IMR-90 (cell line): ENCODE measurements at regions not wholly inside any gene's neighbourhood (a gene's known extent, or its start where the extent isn't known, plus 50 kb on each side); places are given as distances from the start of the nearest gene placed in this dataset.
A peak's percentile ranks its signal among the peaks of the same experiment; 100 is the strongest.

Source experiments
- ATAC-seq: fragments of 200-7000 bp; cut with Tn5 transposase; 2 replicates; pipeline ENCODE4 v1.9.1; 2020; ENCODE audit warnings: low read depth, mild to moderate bottlenecking, moderate library complexity
- BruUV-seq: library from RNA; stranded (reverse); fragments of 400-500 nt; replicated peaks from 2 replicates; lab custom pipeline; 2021; lab: Mats Ljungman, UMichigan
- CTCF ChIA-PET: fragments of 300-600 bp; formaldehyde crosslinking; extraction: SDS; loops from one replicate; lab custom pipeline; 2021; ENCODE audit warnings: antibody characterized with exemption; lab: Yijun Ruan, JAX
- POLR2A ChIA-PET: fragments of 300-600 bp; sonication (Branson Sonifier 250); formaldehyde crosslinking; loops from one replicate; lab custom pipeline; 2022; ENCODE audit warnings: antibody characterized with exemption; ENCODE audit not compliant: unreplicated experiment; lab: Charles Lee
- DNase-seq: peaks from one replicate; pipeline ENCODE4 v3.0.0; 2013
- H2AFZ ChIP-seq: replicated peaks from 2 replicates; pipeline ENCODE3; 2013; ENCODE audit warnings: low read length, mild to moderate bottlenecking; ENCODE audit not compliant: poor library complexity
- H2AK5ac ChIP-seq: 2 replicates; pipeline ENCODE4 v1.6.1; 2013; ENCODE audit warnings: low read depth, low read length, inconsistent platforms
- H2AK9ac ChIP-seq: replicated peaks from 2 replicates; pipeline ENCODE3; 2013; ENCODE audit warnings: mild to moderate bottlenecking, low read depth, low read length, moderate library complexity; ENCODE audit not compliant: poor library complexity
- H2BK120ac ChIP-seq: 2 replicates; pipeline ENCODE4 v1.6.1; 2013; ENCODE audit warnings: low read depth, low read length, inconsistent platforms
- H2BK15ac ChIP-seq: 3 replicates; pipeline ENCODE4 v1.6.1; 2013; ENCODE audit warnings: low read depth, low read length, inconsistent platforms
- H2BK20ac ChIP-seq: 2 replicates; pipeline ENCODE4 v1.6.1; 2013; ENCODE audit warnings: low read depth, mild to moderate bottlenecking, inconsistent platforms, low read length, moderate library complexity
- H2BK5ac ChIP-seq: 2 replicates; pipeline ENCODE4 v1.6.1; 2013; ENCODE audit warnings: mild to moderate bottlenecking, low read depth, low read length, inconsistent platforms; ENCODE audit not compliant: poor library complexity, severe bottlenecking
- H3K14ac ChIP-seq: replicated peaks from 2 replicates; pipeline ENCODE4 v1.6.1; 2013; ENCODE audit warnings: low read depth, low read length, inconsistent platforms
- H3K18ac ChIP-seq: 2 replicates; pipeline ENCODE4 v1.6.1; 2013; ENCODE audit warnings: low read depth, low read length, control low read depth
- H3K23ac ChIP-seq: 2 replicates; pipeline ENCODE4 v1.6.1; 2013; ENCODE audit warnings: low read depth, low read length, inconsistent platforms
- H3K27ac ChIP-seq: 2 replicates; pipeline ENCODE4 v1.5.1; 2013; ENCODE audit warnings: mild to moderate bottlenecking, control low read depth, low read length; ENCODE audit not compliant: insufficient read depth
- H3K27me3 ChIP-seq: 2 replicates; pipeline ENCODE4 v1.6.1; 2013; ENCODE audit warnings: low read length; ENCODE audit not compliant: control insufficient read depth, insufficient read depth
- H3K36me3 ChIP-seq: 2 replicates; pipeline ENCODE4 v1.6.1; 2013; ENCODE audit warnings: low read length, mixed read lengths; ENCODE audit not compliant: control insufficient read depth, insufficient read depth
- H3K4ac ChIP-seq: 2 replicates; pipeline ENCODE4 v1.6.1; 2013; ENCODE audit warnings: low read depth, low read length, inconsistent platforms
- H3K4me1 ChIP-seq: 2 replicates; pipeline ENCODE4 v1.6.1; 2013; ENCODE audit warnings: low read length, mixed read lengths; ENCODE audit not compliant: control insufficient read depth, insufficient read depth
- H3K4me2 ChIP-seq: 2 replicates; pipeline ENCODE4 v1.6.1; 2013; ENCODE audit warnings: low read depth, mild to moderate bottlenecking, control low read depth, low read length, moderate library complexity
- H3K4me3 ChIP-seq: 2 replicates; pipeline ENCODE4 v1.5.1; 2013; ENCODE audit warnings: low read depth, mild to moderate bottlenecking, control low read depth, low read length, moderate library complexity; ENCODE audit not compliant: insufficient read depth
- H3K56ac ChIP-seq: 2 replicates; pipeline ENCODE4 v1.6.1; 2013; ENCODE audit warnings: low read length, inconsistent platforms; ENCODE audit not compliant: insufficient read depth; ENCODE audit errors: extremely low read depth
- H3K79me1 ChIP-seq, 2 experiments: 2 replicates each; pipeline ENCODE4 v1.6.1; 2013; ENCODE audit warnings: low read length in 2 of 2, inconsistent platforms in 1 of 2, low read depth in 1 of 2
- H3K9ac ChIP-seq: 2 replicates; pipeline ENCODE4 v1.6.1; 2013; ENCODE audit warnings: low read depth, low read length, control low read depth
- H3K9me1 ChIP-seq: 2 replicates; pipeline ENCODE4 v1.6.1; 2013; ENCODE audit warnings: low read length, inconsistent platforms; ENCODE audit not compliant: insufficient read depth
- H3K9me3 ChIP-seq: 2 replicates; pipeline ENCODE4 v1.6.1; 2013; ENCODE audit warnings: low read length; ENCODE audit not compliant: control insufficient read depth, insufficient read depth
- H4K20me1 ChIP-seq: 2 replicates; pipeline ENCODE4 v1.6.1; 2013; ENCODE audit warnings: low read length, inconsistent platforms; ENCODE audit not compliant: insufficient read depth
- H4K5ac ChIP-seq: 2 replicates; pipeline ENCODE4 v1.6.1; 2013; ENCODE audit warnings: mild to moderate bottlenecking, low read depth, low read length, control low read depth
- H4K8ac ChIP-seq, 2 experiments: 2 replicates each; pipeline ENCODE4 v1.6.1; 2013; ENCODE audit warnings: low read depth in 2 of 2, low read length in 2 of 2, control low read depth in 1 of 2, inconsistent platforms in 1 of 2
- H4K91ac ChIP-seq: 2 replicates; pipeline ENCODE4 v1.6.1; 2013; ENCODE audit warnings: low read depth, low read length, inconsistent platforms; ENCODE audit not compliant: insufficient read depth
- BHLHE40 ChIP-seq: fragments of 150-350 bp; IDR thresholded peaks from 2 replicates; pipeline ENCODE4 v1.6.1; 2016; ENCODE audit warnings: mild to moderate bottlenecking, low read depth, low read length
- FOS ChIP-seq: fragments of 150-350 bp; IDR thresholded peaks from 2 replicates; pipeline ENCODE4 v1.6.1; 2016; ENCODE audit warnings: low read depth, low read length
- MAFK ChIP-seq: IDR thresholded peaks from 2 replicates; pipeline ENCODE4 v1.6.1; 2012; ENCODE audit warnings: low read depth, low read length, improper control_type of control experiment
- NFE2L2 ChIP-seq: fragments of 150-350 bp; IDR thresholded peaks from 2 replicates; pipeline ENCODE4 v1.6.1; 2016; ENCODE audit warnings: low read depth, mild to moderate bottlenecking, low read length
- RAD21 ChIP-seq: IDR thresholded peaks from 2 replicates; pipeline ENCODE4 v1.6.1; 2012; ENCODE audit warnings: low read length, improper control_type of control experiment
- RCOR1 ChIP-seq: IDR thresholded peaks from 2 replicates; pipeline ENCODE4 v1.6.1; 2012; ENCODE audit warnings: mild to moderate bottlenecking, low read length, improper control_type of control experiment; ENCODE audit not compliant: insufficient replicate concordance
- RFX5 ChIP-seq: IDR thresholded peaks from 2 replicates; pipeline ENCODE4 v1.8.0; 2012; ENCODE audit warnings: low read depth, mild to moderate bottlenecking, low read length, moderate library complexity
- SMC3 ChIP-seq: fragments of 150-350 bp; IDR thresholded peaks from 2 replicates; pipeline ENCODE4 v1.6.1; 2016; ENCODE audit warnings: low read depth, mild to moderate bottlenecking, antibody characterized with exemption, low read length, moderate library complexity
- WGBS, 2 experiments: methylation state at CpG; one replicate each; pipeline versions ENCODE4 v1.1.5 to v1.1.7; 2013; ENCODE audit warnings: missing lambda C conversion rate in 2 of 2; ENCODE audit not compliant: insufficient read length in 1 of 2; ENCODE audit errors: extremely low coverage in 2 of 2; 5-methylcytosine and 5-hydroxymethylcytosine counted together
- dilution Hi-C: fragments of 300-500 bp; cut with HindIII; formaldehyde crosslinking; loops from one replicate; pipeline ENCODE4 v1.14.3; 2018; ENCODE audit warnings: low sequenced_read_pairs; ENCODE audit not compliant: unreplicated experiment
- in situ Hi-C: fragments of 300-500 bp; cut with MboI; formaldehyde crosslinking; loops from 3 replicates; pipeline ENCODE4 v1.14.3; 2019; ENCODE audit warnings: low sequenced_read_pairs, inconsistent platforms, mixed read lengths
- intact Hi-C: fragments of 100-400 bp; cut with micrococcal nuclease; formaldehyde crosslinking; loops from 2 replicates; pipeline ENCODE4 v1.10.0; 2022
- TF ChIP-seq, protein P1 (sequence below): fragments of 150-350 bp; IDR thresholded peaks from 2 replicates; pipeline ENCODE4 v1.6.1; 2016; ENCODE audit warnings: low read depth, mild to moderate bottlenecking, low read length, moderate library complexity, borderline replicate concordance

DNA sequence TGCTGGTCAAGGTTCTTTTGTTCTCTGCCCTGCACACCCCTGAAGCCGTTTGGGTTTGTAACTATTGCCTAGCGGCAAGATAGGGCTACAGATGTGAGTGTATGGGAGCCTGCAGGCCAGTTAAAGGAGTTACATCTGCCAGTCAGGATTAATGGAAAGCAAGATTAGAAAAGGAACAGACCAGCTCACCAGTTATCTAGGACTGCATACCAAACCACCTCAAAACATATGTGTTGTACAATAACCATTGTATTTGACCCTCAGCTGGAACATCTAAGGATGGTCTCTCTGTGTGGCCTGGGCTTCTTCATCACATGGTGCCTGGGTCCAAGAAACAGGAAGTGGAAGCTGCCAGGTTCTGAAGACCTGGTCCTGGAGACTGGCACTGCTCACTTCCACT lies 52.5 kb upstream of the FBXO28 start:
- H2AK5ac ChIP-seq = no peak overlapping the region
- H3K27ac ChIP-seq = no peak overlapping the region
- no peak overlapping the region for H3K56ac ChIP-seq
- H3K9me3 ChIP-seq = peaks cover 3% of the 10 kb centered on the region; the same call in 1 of the 2 replicates
- H4K20me1 ChIP-seq = no peaks in the 10 kb centered on the region
- no peak overlapping the region for H3K4me3 ChIP-seq
- in situ Hi-C loops (no loop called here), intact Hi-C loops (no loop called here), dilution Hi-C loops (no loop called here)
- peak overlapping the region; percentile 7 for H2AK9ac ChIP-seq
- H2BK15ac ChIP-seq = no peak overlapping the region
- ATAC-seq (no peak), DNase-seq (no peak)
- no CpG with 5 or more reads among the region's 2 CpGs for WGBS, 2 experiments
- no peak overlapping the region for H3K23ac ChIP-seq
- H2BK120ac ChIP-seq = no peak overlapping the region
- H2BK20ac ChIP-seq = no peak overlapping the region
- no peaks in the 10 kb centered on the region for H3K79me1 ChIP-seq
- H3K18ac ChIP-seq = no peak overlapping the region
- H3K27me3 ChIP-seq = no peaks in the 10 kb centered on the region
- H4K8ac ChIP-seq = no peak overlapping the region
- peaks cover 4% of the 10 kb centered on the region for H3K9me1 ChIP-seq
- no peaks in the 10 kb centered on the region for H3K36me3 ChIP-seq
- no peak overlapping the region for H3K4ac ChIP-seq
- peaks cover 2% of the 10 kb centered on the region; the same call in 1 of the 2 replicates for H3K4me1 ChIP-seq
- no peak overlapping the region for H4K91ac ChIP-seq
- no peak overlapping the region for H2AFZ ChIP-seq
- no peak overlapping the region for H3K9ac ChIP-seq
- no TSS peak for BruUV-seq
- TF ChIP-seq RAD21 = no peak
- TF ChIP-seq SMC3 = no peak
- no peak for TF ChIP-seq RCOR1
- no peak for TF ChIP-seq RFX5
- TF ChIP-seq MAFK = no peak
- TF ChIP-seq FOS = no peak
- TF ChIP-seq, protein P1, sequence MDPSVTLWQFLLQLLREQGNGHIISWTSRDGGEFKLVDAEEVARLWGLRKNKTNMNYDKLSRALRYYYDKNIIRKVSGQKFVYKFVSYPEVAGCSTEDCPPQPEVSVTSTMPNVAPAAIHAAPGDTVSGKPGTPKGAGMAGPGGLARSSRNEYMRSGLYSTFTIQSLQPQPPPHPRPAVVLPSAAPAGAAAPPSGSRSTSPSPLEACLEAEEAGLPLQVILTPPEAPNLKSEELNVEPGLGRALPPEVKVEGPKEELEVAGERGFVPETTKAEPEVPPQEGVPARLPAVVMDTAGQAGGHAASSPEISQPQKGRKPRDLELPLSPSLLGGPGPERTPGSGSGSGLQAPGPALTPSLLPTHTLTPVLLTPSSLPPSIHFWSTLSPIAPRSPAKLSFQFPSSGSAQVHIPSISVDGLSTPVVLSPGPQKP = no peak
- TF ChIP-seq BHLHE40 = no peak
- no peak for TF ChIP-seq NFE2L2
- no peak overlapping the region for H2BK5ac ChIP-seq
- POLR2A ChIA-PET = interaction anchor here (0.6 kb wide), 1 partner anchor 140 kb away, joined by 9 read pairs; no protein-coding TSS in a partner anchor
- CTCF ChIA-PET = no interaction called here
- H3K14ac ChIP-seq = no peak overlapping the region
- H3K4me2 ChIP-seq = no peak overlapping the region
- H4K5ac ChIP-seq = no peak overlapping the region
